NOMO-1 treated with dmso at 0.1 percent for 144 hours (cell line): ENCODE measurements at regions not wholly inside any gene's neighbourhood (a gene's known extent, or its start where the extent isn't known, plus 50 kb on each side); places are given as distances from the start of the nearest gene placed in this dataset.
"Not testable (repeated sequence)": the region's sequence is repeated elsewhere in the genome, so short reads cannot be mapped to it uniquely, and the experiment has no call there.

Source experiments
- DNase-seq: peaks from one replicate; lab custom pipeline; 2025; ENCODE audit not compliant: unreplicated experiment; lab: John Stamatoyannopoulos, UW

DNA sequence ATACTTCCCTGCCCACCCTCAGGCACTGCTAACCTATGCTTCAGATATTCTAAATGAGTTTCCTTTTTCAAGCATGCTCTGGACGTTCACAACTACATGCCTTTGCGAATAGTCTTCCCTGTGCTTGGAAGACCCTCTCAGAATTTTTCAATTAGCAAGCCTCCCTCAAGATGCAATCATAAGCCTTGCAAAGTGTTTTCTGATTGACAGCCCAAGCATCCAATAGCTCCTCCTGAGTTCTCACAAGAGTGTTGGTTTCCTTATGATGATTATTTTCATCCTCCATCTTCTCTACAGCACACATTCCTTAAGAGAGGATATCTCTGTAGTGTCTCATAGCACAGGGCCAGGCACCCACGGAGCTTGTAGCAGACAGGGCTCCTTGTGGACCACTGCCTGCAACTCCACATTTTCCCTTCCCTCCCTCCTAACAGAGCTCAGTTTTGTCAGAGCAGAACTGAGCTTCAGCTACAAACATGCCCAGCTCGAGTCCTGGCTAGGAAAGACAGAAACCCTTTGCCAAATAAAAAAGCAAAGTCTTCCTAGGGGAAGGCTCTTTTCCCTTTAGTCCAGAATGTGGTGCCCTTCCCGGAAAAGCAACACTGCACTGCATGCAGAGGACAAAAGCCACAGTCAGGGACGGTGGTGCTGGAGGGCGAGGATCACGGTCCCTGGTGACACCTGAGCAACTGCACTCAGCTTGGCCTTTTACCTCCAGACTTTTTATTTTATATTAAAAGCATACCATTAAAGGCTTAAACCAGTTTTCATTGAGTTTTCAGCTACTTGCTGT lies 819.8 kb upstream of the ID2 start:
- DNase-seq: no peak

DNA sequence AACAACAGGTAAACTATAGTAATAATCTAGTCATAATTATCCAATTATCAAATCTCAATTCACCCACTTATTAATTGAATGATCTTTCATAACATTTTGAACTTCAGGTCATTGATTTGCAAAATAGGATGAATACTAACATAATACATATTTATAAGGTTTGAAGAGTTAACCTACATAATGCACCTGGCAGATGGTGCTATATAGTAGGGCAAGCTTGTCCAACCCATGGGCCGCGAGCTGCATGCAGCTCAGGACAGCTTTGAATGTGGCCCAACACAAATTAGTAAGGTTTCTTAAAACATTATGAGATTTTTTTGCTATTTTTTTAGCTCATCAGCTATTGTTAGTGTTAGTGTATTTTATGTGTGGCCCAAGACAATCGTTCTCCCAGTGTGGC lies 815.8 kb upstream of the ID2 start:
- no peak for DNase-seq

DNA sequence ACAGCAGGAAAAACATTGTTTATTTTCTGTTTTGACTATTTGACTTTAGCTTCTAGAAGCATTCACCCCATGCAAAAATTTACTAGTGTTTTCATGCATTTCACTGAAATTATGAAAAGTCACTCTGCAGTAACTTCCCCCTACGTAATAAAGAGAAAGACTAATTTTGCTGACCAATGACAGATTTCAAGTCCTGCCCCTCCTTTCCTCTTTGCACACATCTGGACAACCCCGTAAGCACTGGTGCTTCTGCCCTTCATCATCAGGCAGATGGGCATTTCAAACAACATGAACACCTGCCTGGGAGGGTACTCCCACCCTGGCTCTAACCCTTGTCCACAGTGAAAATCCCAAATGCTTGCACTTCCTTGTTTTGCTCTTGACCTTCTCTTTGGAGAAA lies 815.0 kb upstream of the ID2 start:
- DNase-seq: peak; percentile 56

DNA sequence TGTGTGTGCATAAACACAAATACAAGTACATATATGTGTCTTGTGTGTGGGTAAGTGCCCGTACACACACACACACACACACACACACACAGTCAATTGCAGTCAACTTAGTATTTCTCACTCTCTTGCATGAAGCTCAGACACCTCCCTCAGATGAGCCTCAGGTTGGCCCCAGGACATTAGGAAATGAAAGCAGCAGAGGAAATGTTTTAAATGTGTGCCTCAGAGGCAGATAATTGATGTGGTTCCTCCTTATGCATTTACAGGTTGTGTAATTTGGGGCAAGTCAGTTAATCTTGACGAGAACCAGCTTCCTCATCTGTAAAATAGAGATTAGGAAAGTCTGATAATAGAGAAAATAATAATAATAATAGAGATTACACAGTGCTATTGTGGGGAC lies 814.0 kb upstream of the ID2 start:
- peak; percentile 93 for DNase-seq

DNA sequence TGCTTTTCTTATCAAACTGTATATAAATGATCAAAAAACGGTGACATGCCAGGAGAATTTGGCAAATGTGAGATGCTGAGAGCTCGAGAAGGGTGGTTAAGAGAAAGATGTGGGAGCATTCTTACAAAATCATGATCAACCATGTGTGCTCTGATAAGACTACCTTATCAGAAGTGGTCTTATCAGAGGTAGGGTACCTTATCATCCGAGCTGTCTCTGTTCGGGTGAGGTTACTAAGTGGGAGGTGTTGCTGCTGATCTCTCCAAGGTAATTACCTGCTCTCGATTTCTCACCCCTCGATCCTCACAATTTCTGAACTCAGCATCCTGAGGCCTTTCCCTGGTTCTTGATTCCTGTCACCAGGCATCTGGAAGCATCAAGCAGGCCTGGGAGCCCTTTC lies 813.0 kb upstream of the ID2 start:
- no peak for DNase-seq

DNA sequence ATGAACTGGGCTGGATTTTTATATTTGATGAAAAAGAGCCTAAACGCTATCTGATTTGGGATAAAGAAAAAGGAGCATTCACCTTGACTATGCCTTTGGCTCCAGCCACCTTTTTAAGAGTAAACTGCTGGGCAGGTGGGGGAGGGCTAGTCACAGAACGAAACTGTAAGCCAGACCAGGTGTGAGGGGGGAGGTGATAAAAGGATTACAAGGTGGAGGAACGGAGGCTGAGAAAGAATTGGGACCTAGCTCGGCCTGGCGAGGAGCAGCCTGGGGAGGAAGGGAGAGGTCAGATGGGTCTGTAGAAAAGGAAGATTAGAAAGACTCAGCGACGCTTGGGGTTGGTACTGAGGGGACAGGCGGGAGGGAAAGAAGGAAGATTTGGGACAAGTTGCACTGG lies 805.4 kb upstream of the ID2 start:
- DNase-seq: not testable (repeated sequence)

DNA sequence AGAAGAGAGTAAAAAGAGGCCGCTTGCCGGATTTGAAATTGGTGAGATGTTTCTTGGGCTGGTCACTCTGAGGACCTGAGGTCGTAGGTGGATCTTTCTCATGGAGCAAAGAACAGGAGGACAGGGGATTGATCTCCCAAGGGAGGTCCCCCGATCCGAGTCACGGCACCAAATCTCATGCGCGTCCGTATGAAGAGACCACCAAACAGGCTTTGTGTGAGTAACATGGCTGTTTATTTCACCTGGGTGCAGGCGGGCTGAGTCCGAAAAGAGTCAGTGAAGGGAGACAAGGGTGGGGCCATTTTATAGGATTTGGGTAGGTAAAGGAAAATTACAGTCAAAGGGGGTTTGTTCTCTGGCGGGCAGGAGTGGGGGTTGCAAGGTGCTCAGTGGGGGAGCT lies 803.6 kb upstream of the ID2 start:
- DNase-seq: not testable (repeated sequence)

DNA sequence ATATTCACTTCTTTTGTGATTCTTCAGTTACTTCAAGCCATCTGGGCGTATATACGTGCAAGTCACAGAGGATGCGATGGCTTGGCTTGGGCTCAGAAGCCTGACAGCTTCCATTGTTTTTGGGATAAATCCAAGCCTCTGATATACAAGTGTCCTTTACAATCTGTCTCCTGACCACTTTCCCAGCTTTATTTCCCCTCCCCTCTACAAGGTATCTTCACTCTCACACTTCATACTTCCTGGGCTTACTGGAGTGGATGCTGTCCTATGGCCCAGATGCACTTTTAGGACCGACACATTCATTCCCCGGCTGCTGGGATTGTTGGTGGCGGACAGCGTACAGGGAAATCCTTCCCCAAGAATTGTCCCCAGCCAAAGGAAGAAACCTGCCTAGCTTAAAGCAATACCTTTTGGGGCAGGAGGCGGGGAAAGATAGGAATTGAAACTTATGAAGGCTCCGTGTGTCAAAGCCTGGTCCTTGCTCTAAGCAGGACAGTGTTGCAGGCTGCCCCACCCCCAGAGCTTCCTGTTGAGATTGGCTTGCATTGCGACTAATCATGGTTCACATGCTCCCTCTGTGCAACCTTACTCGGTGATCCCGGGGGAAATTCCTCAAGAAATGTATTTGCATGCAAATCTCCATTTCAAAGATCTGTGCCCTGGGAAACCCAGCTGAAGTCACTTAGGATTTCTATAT lies 802.9 kb upstream of the ID2 start:
- DNase-seq: no peak

DNA sequence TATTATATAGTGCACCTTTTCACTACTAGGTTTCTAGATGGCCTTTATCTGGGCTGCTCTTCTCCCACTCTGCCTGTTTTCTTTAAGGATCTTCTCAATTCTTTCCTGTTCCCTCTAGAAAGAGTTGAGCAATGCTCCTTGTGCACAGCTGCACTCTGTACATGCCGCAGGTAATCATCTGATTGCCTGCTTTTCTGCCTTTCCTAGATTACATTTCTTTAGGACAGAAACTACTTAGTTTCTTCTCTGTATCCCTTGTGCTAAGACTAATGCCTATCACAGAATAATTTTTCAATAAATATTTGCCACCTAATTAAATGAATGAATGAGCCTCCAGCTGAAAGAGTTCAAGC lies 802.4 kb upstream of the ID2 start:
- DNase-seq: no peak

DNA sequence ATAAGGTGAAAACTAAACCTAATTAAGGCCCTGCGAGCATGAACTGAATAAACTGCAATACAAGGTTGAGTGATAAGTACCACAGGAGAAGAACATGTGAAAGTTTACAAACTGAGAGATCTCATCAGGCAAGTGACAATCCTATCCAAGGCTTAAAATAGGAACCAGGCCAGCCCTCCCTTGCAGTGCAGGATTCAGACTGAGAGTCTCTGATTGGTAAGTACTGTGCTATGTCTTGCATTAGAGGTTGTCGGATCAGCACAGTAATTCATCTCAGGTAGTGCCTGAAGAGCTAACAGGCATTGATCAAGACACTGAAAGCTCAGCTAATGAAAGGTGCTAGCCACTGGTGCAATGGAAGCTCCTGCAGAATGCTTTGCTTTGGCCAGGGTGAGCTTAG lies 801.7 kb upstream of the ID2 start:
- no peak for DNase-seq

DNA sequence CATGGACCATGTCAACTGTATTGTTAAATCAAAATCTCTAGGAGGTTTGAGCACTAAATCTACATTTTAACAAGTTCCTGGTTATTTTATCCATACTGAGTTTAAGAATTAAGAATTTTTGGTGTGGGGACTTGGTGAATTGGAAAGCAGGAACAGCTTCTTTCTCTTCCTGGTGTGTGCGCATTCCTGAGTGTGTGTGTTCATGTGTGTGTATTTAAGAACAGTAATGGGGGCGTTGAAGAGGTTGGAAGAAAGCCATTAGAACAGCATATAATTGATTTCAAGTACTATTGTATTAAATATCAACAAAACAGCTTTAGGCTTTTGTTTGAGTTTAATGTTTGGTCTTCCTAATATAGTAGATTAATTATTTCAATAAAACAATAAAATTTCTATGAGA lies 801.3 kb upstream of the ID2 start:
- DNase-seq: no peak

DNA sequence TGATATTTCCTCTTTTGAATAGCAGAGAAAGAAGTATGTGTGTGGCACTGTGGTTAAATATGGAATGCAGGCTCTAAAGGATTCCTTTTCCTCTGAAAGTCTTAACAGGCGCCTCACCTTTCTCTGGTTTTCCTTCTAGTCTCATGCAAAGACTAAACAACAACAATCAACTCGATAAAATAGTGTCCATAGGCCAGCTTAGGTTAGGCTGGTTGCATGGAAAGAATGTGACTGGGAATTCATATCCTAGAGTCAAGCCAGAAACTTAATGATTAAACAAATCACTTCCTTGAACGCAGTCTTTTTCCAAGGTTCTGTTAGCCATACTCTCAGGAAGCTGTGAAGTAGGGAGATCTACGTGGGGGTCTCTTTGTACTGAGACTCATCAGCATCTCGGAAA lies 800.8 kb upstream of the ID2 start:
- DNase-seq: no peak

DNA sequence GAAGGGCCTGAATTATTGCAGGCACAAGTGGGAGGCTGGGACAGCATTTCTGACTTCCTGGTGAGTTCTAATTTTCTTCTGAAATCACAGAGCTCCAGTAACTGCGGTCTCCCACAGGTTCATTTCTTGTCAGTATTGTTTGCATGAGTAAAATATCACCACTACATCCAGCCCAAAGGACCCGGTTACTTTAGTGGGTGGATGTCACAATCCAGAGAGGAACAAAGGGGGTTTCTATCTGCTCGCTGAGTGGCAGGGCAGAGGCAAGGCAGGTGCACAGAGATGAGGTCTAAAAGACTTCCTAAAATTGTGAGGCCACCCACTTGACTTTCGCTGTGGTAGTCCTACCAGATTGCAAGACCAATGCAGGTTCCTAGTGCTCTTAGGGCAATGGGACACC lies 800.4 kb upstream of the ID2 start:
- DNase-seq: peak; percentile 56

DNA sequence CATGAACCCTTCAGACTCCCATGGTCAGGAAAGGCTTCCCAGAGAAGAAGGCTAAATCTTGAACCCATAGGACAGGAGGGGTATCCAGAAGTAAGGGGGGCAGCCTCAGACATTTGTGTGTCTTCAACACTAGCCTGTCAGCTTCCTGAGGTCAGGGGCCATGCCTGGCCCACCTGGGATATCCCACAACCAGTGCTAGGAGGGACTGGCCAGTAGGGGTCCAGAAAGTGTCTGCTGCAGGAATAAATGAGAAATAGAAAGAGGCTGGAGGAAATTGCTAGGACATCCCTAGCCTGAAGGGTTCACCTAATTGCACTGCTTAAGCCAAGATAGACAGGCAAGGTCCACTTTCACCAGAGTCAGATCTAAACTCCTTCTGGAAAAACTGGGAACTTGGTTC lies 799.6 kb upstream of the ID2 start:
- no peak for DNase-seq

DNA sequence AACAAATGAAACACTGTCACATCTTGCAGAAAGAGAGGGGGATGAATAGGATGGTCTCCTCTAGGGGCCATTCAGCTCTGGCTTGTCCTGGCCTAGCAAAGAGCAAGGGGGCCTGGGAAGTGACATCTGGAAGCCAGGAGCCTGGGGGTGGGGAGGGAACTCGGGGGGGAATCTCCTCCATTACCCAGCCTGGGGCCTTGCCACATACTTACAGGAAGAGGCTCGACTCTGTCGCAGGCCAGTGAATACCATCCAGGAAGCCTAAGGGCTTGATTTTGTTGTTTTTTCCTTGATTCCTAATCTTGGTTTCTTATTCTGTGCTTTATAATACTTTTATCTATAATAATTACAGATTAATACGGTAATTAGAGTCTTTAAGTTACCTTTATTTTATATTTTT lies 797.5 kb upstream of the ID2 start:
- DNase-seq: no peak

DNA sequence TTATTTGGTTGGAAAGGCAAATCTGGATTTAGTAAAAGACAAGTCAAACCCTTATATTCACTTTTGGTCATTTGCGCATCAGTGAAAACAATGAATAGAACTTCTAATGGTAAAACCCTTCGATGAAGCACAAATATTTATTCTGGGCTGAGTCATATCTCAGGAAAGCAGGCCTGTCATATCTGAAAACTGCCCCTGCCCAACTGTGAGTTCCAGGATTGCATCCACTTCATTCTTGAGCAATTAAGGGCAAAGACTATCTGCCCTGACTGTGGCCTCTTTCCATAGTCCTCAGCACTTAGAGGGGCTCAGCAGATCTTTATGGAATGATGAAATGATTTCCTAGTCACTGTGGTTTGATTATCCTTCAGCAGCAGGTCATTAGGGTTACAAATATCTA lies 795.2 kb upstream of the ID2 start:
- no peak for DNase-seq

DNA sequence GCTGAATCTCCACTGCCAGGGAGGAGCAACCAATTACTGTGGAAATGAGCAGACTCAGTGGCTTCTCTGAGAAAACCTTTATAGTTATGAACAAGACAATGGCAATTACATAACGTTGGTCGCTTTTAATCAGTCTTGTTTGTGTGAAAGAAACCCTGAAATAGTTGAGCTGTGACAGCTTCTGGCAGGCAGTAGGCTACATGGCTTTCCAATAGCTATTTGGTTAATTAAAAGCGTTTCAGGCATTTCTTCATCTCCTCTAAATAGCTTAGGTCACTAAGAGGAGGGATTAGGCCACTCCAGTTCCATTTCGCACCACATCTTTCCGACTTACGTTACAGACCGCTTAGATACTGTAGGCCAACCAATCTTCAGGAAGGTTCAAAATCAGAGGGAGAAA lies 794.4 kb upstream of the ID2 start:
- no peak for DNase-seq

DNA sequence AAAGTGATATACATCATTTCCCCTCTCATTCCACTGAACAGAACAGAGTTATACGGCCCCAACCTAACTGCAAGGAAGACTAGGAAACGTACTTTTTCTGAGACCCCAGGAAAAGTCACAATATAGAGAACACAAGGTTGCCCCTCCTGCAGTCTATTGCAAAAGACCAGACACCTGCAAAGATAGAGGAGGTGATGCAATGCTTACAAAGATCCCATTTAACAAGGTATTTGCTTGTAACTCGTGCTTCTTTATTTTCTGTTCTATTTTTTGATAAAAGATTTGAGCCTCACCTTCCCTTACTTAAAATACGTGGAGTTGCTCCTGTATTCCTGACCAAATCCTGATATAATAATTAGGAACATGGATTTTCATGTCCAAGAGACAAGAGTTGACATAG lies 793.0 kb upstream of the ID2 start:
- DNase-seq: no peak

DNA sequence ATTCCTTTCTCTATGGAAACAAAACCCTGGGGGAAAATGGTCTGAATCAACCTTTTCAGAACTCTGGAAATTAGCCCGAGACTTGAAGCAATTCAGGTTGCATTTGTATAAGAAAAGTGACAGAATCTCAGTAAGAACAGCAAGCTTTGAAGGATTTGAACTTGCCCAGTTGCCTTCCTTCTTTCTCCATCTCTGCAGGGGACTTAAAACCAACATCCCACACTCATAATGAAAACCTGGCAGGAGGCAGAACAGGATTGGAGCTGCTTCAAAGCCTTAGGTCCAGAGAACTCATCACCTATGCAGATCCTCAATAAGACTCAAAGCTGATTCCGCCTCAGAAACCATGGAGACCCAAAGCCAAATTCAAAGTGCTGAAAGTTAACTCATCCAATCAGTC lies 790.5 kb upstream of the ID2 start:
- no peak for DNase-seq

DNA sequence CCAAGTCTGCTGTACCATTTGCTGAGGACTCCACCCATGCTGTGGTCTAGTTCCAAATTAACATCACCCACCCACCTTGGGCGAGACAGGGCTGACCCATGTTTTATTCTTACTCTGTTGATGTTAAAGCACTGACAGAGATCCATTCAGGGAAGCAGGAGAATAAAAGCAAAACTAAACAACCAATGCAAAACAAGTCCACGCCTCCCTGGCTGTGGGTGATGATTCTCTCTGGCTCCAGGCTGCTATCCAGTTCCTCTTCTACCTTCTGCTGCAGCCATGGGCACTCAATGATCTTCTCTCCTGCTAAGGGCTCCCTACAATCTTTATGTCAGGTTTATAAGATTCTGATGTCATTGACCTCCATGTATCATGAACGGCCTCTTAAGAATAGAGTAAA lies 786.6 kb upstream of the ID2 start:
- no peak for DNase-seq

DNA sequence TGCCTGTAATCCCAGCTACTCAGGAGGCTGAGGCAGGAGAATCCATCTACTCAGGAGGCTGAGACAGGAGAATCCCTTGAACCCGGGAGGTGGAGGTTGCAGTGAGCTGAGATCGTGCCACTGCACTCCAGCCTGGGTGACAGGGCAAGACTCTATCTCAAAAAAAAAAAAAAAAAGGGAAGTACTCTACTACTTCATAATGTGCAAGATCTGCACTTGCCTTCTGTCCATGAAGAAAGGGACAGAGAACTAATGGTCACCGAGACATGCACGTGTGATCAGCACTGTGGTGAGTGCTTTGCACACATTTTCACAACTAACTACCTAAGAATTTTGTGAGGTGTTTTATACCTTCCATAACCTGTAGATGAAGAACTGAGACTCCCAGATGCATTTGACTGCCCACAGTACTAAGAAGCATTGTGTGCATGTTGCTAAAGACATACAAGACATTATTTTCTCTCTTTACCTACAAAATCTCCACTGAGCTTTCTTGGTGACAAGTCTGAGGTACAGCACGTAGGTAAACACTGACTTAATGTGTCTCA lies 784.8 kb upstream of the ID2 start:
- DNase-seq: peak; percentile 20

DNA sequence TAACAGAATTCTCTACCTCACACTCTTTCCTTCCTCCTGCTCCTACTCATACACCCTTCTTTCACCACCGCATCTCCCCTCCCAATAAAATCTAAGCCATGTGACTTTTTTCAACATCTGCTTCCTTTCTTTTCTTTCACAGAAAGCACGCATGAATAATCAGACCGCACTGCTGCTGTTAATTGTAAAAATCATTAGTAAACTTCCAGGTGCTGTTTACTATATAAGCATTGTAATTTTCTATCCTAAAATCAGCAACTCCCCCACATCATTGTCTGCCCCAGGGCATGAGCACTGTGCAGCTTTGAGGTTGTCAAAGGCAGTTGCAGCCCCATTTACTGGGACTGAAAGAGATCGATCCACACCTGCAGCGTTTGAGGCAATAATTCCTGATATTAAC lies 782.6 kb upstream of the ID2 start:
- no peak for DNase-seq

DNA sequence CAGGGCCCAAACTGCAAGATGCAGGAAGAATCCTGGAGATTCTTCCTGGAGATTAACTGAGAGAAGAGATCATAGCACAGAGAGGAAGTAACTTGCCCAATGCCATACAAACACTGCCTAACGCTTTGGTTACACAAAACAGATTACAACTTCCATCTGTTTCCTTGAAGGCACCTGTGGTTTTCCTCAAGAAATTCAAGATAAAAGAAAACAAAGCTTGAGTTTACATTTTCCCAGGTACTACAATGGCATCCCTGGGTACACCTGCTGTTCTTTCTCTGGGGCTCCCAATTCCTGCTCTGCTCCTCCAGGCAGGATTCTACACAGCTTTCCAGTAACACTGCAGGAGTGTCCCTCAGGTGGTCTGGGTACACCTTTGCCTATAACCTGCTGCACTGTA lies 781.9 kb upstream of the ID2 start:
- no peak for DNase-seq
